Esophagus squamous epithelium (tissue), 4 donors: ENCODE measurements at regions not wholly inside any gene's neighbourhood (a gene's known extent, or its start where the extent isn't known, plus 50 kb on each side); places are given as distances from the start of the nearest gene placed in this dataset.

Source experiments
- CTCF ChIP-seq, 6 experiments: fragments of 450-650 bp in 4 of 6; fragments of 200-600 bp in 2 of 6; sonication (generic) in 2 of 6; IDR thresholded peaks; one replicate each; pipeline ENCODE4 v1.5.1; 2016 to 2019; ENCODE audit warnings: antibody characterized with exemption in 6 of 6, mild to moderate bottlenecking in 4 of 6, moderate library complexity in 4 of 6
- POLR2A ChIP-seq, 4 donors: fragments of 450-650 bp; IDR thresholded peaks; one replicate each; pipeline ENCODE4 v1.6.1; 2017; ENCODE audit warnings: antibody characterized with exemption in 4 of 4, mild to moderate bottlenecking in 4 of 4, moderate library complexity in 3 of 4

- no peak for TF ChIP-seq CTCF (IDR thresholded peaks at IDR 0.05)
- TF ChIP-seq POLR2A (IDR thresholded peaks at IDR 0.05), result no peak
These were observed 362.2 kb upstream of the SLC14A2 start for GRCh38 chr18:45253056-45253565.
